Fibroblast of gingiva (primary cell): ENCODE measurements at regions not wholly inside any gene's neighbourhood (a gene's known extent, or its start where the extent isn't known, plus 50 kb on each side); places are given as distances from the start of the nearest gene placed in this dataset.

Experiments used
- DNase-seq: peaks from one replicate; pipeline ENCODE4 v3.0.0-alpha.2; 2011; ENCODE audit warnings: low read depth

DNA sequence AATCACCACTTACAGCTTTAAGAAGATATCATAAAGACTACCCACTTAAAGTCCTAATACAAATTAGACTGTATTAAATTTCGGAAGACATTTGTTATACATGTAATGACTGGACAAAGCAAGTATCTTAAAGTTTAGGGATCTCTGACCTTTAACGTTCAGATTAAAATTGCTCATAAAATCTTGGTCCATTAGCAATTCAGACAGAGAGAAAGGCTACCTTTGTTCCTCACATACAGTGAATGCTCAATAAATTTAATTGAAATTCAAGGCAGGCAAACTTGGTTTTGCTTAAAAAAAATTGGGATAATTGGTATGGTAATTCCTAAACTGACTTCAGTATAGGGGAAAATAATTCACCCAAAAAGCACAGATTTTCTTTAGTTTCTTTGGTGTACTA lies 285.9 kb upstream of the EMCN start:
- DNase-seq = no peak

DNA sequence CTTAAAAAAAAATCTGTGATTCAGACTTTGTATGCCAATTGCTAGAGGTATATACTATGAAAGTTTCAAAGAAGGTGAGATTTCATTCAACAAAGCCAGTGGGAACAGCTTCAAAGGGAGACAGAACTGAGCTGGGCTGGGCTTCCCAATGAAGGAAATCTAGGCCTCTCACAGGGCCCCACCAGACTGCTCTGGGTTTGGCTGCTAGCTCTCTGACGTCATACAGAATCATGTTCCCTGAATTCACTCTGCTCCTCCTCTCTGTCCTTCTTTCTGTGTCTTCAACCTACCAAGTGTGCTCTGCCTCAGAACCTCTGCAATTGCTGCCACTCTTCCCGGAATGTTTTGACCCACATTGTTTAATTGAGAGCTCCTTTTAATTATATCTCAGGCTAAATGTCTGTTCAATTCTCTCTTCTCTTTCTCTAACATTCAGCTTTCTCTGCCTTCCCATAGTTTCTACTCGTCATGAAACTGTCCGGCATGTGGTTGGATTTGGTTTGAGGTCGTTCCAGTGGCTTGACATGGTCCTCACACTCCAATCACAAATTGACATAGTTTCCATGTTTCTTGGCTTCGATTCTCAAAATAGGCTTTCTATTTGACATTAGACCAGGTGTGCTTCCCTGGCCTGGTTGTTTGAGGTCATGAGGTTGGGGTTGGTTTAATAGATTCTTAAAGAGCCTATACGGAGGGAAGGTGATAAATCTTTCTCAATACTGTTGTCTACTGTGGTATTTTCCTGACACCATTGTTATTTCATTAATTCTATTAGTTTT lies 282.1 kb upstream of the EMCN start:
- DNase-seq = no peak

DNA sequence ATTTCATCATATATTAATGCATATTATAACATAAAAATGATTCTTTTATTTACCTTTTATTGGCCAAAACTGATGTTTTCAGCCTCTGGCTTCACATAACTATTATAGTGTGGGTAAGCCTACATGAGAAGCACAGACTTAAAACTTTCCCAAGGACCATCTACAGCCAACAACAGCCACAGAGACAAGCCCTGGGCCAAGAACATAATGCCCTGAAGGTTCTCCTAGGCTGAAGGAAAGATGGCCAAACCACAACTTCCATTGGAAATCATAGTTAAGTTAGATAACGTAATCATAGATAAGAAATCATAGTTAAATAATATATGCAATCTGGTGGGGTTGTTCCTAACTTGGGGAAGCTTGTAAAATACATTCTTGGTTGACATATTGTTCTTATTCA lies 280.0 kb upstream of the EMCN start:
- no peak for DNase-seq

DNA sequence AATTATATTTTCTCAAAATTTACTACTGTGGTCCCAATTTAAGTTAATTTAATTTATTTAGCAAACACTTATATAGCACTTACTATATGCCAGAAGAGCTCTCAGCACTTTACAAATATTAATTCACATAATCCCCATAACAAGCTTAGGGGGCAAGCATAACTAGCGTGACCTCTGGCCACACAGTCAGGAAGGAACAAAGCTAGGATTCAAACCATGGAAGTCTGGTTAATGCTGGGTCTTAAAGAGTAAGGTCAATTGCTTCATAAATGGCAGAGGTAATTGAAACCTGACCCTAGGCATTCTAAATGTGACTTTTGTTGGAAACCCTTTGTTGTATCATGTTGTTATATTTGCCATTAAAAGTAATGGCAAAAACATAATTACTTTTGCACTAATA lies 279.5 kb upstream of the EMCN start:
- no peak for DNase-seq

DNA sequence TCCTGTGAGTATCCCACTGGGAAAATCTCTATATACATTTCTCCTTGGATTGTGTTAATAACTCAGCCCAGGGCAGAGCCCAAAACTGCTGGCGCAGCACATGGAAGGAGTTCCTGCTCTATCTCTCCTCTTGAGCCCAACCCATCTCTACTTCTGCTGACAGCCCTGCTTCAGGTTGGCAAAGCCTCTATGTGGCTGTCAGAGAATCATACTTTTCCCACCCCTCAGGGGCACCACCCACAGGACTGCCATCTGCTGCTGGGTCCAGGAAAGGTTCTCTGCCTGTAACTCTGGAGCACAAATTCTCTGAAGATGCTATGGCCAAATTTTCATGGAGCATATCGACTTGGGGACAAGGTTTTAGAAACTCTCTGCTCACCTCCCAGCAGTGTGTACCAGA lies 278.5 kb upstream of the EMCN start:
- no peak for DNase-seq

DNA sequence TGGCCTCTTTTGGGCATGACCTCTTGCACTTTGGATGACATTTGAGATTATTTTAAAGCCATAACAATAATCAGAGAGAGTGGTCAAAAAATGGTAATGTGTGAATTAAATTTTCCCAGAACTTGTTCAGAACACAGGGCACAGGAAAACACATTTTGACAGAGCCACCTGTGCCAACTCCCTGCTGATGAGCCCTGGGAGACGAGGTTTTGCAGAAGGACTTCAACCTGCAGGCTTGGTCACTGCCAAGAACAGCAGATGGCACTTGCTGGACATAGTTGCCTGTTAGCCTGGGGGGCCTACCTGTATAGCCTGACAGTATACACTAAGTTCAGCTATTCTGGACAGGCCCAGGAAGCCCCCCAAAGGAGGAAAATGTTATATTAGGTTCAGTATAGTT lies 277.8 kb upstream of the EMCN start:
- no peak for DNase-seq

DNA sequence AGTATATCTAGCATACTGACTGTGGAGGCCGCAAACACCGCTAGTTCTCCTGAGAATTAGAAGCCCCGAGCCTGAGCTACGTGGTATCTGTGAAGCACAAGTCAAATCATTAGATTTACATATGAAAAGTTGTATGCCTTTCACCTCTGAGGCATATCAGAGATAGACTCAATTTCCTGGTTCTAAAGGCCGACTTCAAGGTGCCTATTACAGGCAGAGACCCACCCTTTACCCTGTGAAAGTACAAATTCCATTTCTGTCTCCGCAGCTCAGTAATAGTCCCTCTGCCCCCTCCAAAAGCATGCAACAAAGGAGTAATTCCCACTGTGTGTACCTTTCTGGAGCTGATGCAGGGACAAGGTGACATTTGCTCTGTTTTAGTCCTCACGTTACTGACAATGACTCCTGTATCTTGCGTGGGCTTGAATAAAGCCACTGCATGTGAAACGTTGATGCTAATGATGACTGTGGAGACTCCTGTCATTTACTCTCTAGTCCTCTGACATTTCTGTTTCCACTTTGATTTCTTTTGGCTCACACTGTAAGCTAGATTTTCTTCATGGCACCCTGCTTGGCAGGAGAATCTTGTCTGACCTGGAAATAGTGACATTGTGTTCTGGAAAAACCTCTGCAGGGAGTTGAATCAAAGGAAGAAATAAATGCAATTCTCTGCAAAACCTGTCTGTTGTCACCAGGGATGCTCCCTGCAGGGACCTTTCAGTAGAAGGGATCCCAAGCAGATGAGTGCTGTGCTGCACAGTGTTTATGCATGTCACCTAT lies 273.2 kb upstream of the EMCN start:
- DNase-seq = no peak

DNA sequence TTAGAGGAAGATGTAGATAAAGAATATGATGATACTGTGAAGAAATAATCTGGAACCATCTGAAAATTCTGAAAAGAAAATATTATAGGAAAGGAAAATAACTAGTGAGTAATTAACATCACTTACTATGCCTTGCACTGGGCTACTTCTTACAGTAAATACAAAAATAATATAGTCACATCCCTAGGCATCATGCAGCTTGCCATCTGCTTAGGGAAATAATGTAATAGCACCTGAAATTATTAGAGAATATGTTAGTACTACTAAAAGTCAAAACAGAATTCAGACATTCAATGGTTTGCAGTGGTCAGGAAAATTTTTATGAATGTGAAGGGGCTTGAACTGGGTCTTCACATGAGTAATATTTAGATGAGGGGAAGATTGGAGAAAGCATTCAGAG lies 272.2 kb upstream of the EMCN start:
- no peak for DNase-seq

DNA sequence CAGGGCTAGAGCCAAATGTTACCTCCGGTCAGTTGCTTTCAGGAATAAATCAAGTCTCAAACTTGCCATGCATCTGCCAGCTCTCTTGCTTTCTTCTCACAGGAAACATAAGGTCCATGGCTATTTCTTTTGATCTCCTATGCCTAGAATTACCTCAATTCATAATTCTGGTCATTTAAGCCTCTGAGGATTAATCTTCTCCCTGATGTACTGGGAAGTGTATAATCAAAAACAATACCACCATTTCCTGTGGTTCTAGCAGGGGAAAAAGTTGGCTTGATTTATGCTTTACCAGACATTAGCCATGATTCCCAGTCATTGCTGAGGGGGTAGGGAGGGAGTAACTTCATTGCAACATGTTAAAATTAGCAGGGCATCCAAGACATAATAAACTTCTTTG lies 268.7 kb upstream of the EMCN start:
- no peak for DNase-seq

DNA sequence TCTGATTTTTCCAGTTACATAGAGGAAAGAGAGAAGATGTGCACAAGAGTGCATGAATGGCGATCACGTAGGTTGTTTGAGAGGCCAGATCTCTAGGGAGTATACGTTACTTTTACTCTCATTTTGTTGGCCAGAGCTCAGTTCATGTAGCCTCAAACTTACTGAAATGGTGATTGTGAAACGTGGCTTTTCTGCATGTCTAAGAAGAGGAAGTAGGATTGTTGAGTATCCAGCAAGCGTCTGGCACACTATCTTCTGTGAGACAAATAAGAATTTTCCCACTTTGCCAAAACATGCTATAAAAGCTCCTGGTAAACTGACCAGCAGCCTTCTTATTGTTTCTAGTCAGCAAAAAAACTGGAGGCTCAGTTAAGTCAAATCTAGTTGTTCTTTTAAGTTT lies 264.5 kb upstream of the EMCN start:
- DNase-seq = no peak

DNA sequence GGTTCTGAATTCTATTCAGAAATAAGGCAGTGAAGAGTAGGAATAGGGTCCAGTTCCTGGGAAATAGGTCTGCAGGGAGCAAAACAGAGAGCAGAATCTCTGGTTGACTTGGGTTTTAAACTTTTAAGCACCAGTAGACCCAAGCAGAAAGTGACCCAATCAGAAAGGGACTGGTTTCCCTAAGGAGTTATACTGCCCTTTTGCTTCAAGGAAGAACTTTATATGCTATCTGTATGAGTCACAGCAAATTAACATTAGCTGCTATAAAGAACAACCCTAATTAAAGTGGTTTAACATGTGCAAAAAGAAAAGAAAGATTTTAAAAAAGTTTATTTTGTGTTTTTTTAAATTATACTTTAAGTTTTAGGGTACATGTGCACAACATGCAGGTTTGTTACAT lies 263.6 kb upstream of the EMCN start:
- no peak for DNase-seq

DNA sequence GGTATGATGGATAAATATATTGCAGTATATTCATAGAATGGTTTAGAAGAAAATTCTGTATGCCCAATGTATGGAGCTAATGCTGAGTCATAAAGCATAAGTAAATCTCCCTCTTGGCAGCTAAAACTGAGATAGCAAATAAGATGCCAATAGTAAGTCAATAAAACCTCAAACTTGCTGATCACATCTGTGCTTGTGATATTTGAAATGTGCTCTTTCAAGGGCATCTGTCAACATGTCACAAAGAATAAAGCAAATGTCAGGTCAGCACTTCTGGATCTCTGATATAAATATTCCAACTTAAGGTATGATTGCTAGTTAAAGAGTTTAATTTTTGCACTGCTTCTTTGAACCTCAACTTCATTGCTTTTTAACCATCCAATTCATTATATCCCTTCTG lies 262.3 kb upstream of the EMCN start:
- DNase-seq = no peak

DNA sequence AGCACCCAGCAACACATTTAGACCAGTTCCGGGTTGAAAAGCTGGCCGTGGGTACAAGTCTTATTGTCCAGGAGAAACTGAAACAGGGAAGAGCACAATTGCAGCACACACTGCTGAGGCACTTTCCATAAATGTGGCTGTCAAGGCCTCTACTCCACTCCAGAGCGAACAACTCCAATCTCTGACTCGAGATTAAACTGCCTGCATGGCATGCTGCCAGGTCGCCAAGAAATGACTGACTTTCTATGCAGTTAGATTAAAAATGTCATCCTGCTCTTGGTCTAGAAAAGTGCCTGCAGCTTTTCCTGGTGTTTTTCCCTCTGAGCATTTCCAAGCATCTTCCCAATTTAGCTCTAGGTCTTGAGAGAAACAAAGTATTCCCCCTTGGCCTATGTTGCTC lies 260.6 kb upstream of the EMCN start:
- no peak for DNase-seq

DNA sequence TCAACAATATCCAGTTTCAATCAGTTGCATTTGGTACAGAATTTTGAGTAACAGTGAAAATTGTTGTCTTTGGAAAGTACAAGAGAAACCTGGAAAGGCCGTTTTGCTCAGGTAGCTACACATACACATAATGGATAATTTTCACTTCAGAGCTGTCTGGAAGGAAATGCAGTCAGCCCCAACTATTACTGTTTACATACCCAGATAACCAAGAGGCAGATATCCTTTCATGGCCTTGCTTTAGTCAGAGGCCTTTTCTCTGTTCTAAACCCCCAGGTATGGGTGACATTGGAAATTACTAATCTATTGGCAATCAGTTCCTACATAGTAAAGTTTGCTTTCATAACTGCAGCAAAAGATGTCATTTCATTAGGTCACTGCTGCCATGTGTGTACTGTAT lies 244.9 kb upstream of the EMCN start:
- DNase-seq = no peak

DNA sequence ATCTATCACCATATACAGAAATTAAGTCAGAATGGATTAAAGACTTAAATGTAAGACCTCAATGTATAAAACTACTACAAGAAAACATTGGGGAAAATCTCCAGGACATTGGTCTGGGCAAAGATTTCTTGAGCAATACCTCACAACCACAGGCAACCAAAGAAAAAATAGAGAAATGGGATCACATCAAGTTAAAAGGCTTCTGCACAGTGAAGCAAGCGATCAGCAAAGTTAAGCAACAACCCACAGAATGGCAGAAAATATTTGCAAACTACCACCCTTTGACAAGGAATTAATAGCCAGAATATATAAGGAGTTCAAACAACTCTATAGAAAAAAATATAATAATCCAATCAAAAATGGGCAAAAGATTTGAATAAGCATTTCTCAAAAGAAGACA lies 236.9 kb upstream of the EMCN start:
- DNase-seq = peak; percentile 11

DNA sequence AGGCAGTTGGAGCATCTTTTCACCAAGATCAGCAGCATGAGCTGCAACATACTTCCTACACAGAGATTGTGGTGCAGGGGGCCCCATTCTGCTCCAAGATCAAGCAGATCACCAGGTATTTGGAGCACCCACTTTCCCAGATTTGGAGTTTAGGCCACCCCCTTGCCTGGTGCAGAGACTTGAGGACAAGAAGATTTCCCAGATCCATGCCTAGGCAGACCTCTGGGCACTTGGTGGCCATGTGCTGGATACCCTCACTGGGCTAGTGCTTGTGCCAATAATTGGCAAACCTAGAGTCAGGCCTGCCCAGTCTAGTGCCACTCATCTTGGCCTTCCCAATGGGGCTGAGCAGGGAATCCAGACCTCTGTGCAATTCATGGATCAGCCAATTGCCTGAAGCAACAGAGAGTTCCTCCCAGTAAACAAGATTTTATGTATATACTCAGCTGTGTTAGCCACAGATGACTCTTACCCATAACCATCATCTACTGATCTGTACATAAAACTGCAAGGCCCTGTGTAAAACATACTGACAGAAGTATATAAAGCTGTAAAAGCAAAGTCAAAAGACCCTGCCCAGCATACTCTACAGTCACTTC lies 228.4 kb upstream of the EMCN start:
- DNase-seq = no peak

DNA sequence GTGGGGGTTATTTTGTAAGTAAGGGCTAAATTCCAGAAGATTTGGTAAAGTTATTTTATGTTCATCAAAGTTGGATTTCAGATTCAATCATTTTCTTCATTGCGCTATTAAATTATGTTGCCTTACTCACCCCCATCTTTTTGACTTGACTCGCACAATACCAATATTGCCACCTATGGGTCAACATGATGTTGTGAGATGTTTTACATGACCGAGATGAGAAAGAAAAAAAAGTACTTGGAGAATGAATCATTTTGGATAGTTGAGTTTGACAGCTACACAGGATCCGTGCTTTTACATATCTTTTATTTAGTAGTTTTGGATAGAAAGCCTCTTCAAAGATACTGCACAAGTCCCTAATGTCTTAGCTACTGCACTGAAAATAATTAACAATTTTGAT lies 224.2 kb upstream of the EMCN start:
- DNase-seq = peak; percentile 56

DNA sequence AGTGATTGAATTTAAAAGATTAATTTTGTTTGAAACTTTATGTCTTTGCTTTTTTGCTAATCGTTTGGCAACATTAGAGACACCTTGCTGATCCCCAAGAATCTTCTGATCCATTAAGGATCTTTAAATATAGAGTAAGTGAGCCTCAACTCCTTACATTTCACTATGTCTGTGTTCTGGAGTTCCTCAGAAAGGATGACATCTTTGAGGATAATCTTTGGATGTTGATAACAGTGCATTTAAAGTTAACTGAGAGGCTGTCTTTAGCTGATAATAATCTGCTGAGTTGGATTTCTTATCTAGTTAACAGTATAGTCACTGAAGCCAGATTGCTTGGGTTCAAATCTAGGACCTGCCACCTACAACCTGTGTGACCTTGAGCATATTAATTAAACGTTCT lies 221.6 kb upstream of the EMCN start:
- no peak for DNase-seq

DNA sequence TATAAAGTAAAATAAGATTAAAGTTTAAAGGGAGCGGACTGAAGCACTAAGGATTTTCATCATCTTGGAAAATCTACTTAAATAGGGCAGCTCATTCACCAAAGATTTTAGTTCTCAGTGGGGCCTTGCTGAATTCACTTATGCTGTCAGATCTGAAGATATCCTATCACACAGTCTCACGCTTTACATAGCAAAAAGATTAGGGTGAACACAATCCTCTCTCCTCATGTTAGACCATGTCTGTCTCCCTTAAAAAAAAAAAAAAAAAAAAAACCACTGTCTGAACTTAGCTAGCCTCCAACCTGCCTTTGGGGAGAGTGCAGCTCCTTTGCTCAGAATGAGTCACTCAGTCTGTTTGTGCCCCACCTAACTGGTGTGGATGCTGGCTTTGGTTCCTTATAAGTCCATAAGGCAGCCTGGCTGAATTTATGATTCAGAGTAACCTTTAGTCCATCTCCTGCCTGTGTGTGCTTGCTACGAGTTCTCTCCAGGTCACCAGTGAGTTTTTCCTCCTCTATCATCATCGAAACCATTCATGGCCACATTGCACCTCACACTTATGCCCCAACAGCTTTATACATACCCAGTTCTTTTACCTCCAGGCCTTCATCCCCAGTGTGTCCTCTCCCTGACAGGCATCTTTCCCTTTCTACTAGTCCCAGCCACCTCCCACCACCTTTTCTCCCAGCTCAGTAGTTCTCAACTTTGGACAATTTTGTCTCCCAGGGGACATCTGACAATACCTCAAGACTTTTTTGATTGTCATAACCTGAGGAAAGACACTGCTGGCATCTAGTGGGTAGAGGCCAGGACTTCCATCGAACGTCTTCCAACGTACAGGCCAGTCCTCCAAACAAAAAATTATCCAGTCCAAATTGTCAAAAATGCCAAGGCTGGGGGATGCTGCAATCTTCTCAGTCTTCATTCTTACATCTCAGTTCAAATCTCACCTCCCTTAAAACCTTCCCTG lies 220.7 kb upstream of the EMCN start:
- peak; percentile 63 for DNase-seq

DNA sequence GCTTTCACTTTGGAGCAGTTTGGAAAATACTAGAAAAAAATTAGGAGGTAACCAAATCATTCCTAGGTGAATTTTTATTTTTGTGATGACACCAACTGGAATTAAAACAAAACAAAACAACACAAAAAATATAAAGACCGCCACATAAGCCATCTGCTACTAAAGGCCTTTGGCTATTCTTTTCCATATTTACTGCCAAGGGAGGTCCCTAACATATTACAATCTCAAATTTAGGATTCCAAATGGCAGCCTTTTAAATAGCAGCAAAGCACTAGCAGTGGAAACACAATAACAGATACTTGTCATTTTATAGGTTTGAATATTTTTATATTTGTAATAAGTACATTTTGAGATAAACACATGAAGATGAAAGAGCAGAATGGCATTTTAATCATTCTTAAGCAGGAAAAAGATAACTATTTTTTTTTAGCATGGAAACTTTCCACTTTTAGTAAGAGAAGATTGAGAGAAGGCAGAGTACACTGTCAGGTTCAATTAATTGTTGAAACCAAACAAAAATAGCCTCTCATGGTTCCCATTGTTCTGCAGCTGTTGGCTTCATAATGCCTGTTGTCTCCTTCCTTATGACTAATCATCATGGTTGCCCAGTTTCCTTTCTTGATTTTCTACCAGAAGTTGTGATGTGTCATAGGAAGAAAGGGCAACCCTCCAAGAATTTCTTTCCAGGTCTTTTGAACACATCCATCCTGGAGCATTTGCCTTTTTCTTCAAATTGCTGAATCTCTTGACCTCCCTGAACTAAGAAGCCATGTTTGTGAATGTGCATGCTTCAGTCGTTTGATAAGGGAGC lies 219.0 kb upstream of the EMCN start:
- peak; percentile 82 for DNase-seq

DNA sequence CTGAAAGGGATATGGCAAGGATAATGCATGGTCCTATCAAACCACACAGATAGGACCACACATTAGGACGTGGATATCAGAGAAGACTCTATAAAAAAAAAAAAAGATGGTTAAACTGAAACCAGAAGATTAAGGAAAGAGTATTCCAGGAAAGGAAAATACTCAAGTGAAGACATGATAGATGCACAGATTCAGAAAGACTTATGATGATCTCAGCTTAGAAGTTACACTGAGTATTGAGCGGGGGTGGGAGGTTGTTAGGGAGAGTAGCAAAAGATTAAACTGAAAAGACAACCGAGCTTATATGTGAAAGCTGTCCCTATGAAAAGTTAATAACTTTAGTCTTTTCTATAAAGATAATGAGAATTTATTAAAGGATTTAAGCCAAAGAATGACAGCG lies 211.0 kb upstream of the EMCN start:
- no peak for DNase-seq
